ENCODE measurements at regions not wholly inside any gene's neighbourhood (a gene's known extent, or its start where the extent isn't known, plus 50 kb on each side); places are given as distances from the start of the nearest gene placed in this dataset.

DNA sequence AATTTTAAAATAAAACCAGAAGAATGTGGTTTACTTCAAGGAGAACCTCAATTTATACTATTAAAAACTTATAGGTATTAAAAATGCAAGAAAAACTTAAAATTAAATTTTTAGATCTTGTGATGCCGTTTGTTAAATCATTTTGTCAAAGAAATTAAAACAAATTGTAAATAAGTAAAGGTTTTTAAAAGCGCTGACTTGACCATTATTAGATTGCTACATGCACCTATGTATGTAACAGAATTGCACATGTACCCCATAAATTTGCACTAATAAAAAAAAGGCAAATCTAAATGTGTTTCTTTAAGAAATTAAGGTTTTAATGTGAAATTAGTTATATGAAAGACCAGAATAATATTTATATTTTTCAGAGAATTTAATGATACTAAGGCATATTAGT, 156.1 kb downstream of the LARP7 start:
- TF ChIP-seq POLR2A (IDR thresholded peaks at IDR 0.05; ENCODE audit: low read depth, low read length) (no peak), POLR2AphosphoS5 (IDR thresholded peaks at IDR 0.05; ENCODE audit: insufficient read depth, low read depth, low read length) (no peak), GATA2 (IDR thresholded peaks at IDR 0.05; ENCODE audit: insufficient read depth, insufficient read length, low read depth, low read length) (no peak)
- TF ChIP-seq, protein P1, sequence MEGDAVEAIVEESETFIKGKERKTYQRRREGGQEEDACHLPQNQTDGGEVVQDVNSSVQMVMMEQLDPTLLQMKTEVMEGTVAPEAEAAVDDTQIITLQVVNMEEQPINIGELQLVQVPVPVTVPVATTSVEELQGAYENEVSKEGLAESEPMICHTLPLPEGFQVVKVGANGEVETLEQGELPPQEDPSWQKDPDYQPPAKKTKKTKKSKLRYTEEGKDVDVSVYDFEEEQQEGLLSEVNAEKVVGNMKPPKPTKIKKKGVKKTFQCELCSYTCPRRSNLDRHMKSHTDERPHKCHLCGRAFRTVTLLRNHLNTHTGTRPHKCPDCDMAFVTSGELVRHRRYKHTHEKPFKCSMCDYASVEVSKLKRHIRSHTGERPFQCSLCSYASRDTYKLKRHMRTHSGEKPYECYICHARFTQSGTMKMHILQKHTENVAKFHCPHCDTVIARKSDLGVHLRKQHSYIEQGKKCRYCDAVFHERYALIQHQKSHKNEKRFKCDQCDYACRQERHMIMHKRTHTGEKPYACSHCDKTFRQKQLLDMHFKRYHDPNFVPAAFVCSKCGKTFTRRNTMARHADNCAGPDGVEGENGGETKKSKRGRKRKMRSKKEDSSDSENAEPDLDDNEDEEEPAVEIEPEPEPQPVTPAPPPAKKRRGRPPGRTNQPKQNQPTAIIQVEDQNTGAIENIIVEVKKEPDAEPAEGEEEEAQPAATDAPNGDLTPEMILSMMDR (IDR thresholded peaks at IDR 0.05; ENCODE audit: extremely low read depth in 1 of 2, insufficient read depth in 1 of 2, low read depth in 1 of 2, low read length in 2 of 2) = no peak
